H9 (cell line): ENCODE measurements at regions not wholly inside any gene's neighbourhood (a gene's known extent, or its start where the extent isn't known, plus 50 kb on each side); places are given as distances from the start of the nearest gene placed in this dataset.

ENCODE experiments used
- DNase-seq: peaks from one replicate; pipeline ENCODE4 v3.0.0-alpha.2; 2017
- H2AFZ ChIP-seq: one replicate; pipeline ENCODE4 v1.6.1; 2013; ENCODE audit warnings: mild to moderate bottlenecking, low read length, control low read depth, moderate library complexity
- H2AK5ac ChIP-seq: 2 replicates; pipeline ENCODE4 v1.6.1; 2013; ENCODE audit warnings: low read length, control low read depth, mixed read lengths; ENCODE audit not compliant: insufficient read length
- H2BK120ac ChIP-seq: one replicate; pipeline ENCODE4 v1.6.1; 2013; ENCODE audit warnings: low read depth, mild to moderate bottlenecking, low read length, control low read depth, inconsistent platforms; ENCODE audit not compliant: poor library complexity, severe bottlenecking
- H2BK12ac ChIP-seq: 2 replicates; pipeline ENCODE4 v1.6.1; 2013; ENCODE audit warnings: low read length, control low read depth, mixed read lengths, low read depth; ENCODE audit not compliant: insufficient read length
- H2BK15ac ChIP-seq: 2 replicates; pipeline ENCODE4 v1.6.1; 2013; ENCODE audit warnings: low read depth, low read length, control low read depth
- H2BK20ac ChIP-seq: one replicate; pipeline ENCODE4 v1.6.1; 2013; ENCODE audit warnings: low read depth, mild to moderate bottlenecking, low read length, control low read depth, inconsistent platforms; ENCODE audit not compliant: poor library complexity, severe bottlenecking
- H2BK5ac ChIP-seq: 2 replicates; pipeline ENCODE4 v1.6.1; 2013; ENCODE audit warnings: low read length, control low read depth, mixed read lengths; ENCODE audit not compliant: insufficient read length
- H3K14ac ChIP-seq: 2 replicates; pipeline ENCODE4 v1.6.1; 2013; ENCODE audit warnings: low read length, control low read depth; ENCODE audit not compliant: insufficient read depth
- H3K18ac ChIP-seq: 2 replicates; pipeline ENCODE4 v1.6.1; 2013; ENCODE audit warnings: low read depth, mild to moderate bottlenecking, mixed read lengths, low read length, control low read depth; ENCODE audit not compliant: insufficient read length
- H3K23ac ChIP-seq: 2 replicates; pipeline ENCODE4 v1.6.1; 2013; ENCODE audit warnings: low read length, control low read depth, mixed read lengths, low read depth; ENCODE audit not compliant: insufficient read length
- H3K23me2 ChIP-seq: 2 replicates; pipeline ENCODE4 v1.6.1; 2013; ENCODE audit warnings: low read depth, mild to moderate bottlenecking, mixed read lengths, low read length, control low read depth; ENCODE audit not compliant: insufficient read length, poor library complexity, severe bottlenecking
- H3K27ac ChIP-seq: 2 replicates; pipeline ENCODE4 v1.5.1; 2013; ENCODE audit warnings: low read length, control low read depth, mixed read lengths, low read depth; ENCODE audit not compliant: insufficient read length
- H3K27me3 ChIP-seq: 2 replicates; pipeline ENCODE4 v1.6.1; 2013; ENCODE audit warnings: low read length, control low read depth, inconsistent platforms; ENCODE audit not compliant: insufficient read depth
- H3K4ac ChIP-seq: 2 replicates; pipeline ENCODE4 v1.6.1; 2013; ENCODE audit warnings: low read depth, mild to moderate bottlenecking, control low read depth, inconsistent platforms, low read length, moderate library complexity
- H3K4me1 ChIP-seq: 2 replicates; pipeline ENCODE4 v1.6.1; 2013; ENCODE audit warnings: low read length, control low read depth, inconsistent platforms; ENCODE audit not compliant: insufficient read depth
- H3K4me2 ChIP-seq: 2 replicates; pipeline ENCODE4 v1.6.1; 2013; ENCODE audit warnings: low read length, control low read depth, mixed read lengths; ENCODE audit not compliant: insufficient read length, insufficient read depth
- H3K56ac ChIP-seq: 2 replicates; pipeline ENCODE4 v1.6.1; 2013; ENCODE audit warnings: low read depth, mild to moderate bottlenecking, mixed read lengths, low read length, control low read depth; ENCODE audit not compliant: insufficient read length
- H3K79me1 ChIP-seq: 2 replicates; pipeline ENCODE4 v1.6.1; 2013; ENCODE audit warnings: low read depth, mild to moderate bottlenecking, moderate library complexity, low read length, control low read depth, inconsistent platforms; ENCODE audit not compliant: insufficient read depth, poor library complexity, severe bottlenecking
- H3K79me2 ChIP-seq: 2 replicates; pipeline ENCODE4 v1.6.1; 2013; ENCODE audit warnings: low read length, control low read depth, inconsistent platforms; ENCODE audit not compliant: insufficient read depth
- H3K9ac ChIP-seq: 2 replicates; pipeline ENCODE4 v1.6.1; 2013; ENCODE audit warnings: low read length, control low read depth, mixed read lengths; ENCODE audit not compliant: insufficient read length; ENCODE audit errors: extremely low read depth
- H3K9me3 ChIP-seq: one replicate; pipeline ENCODE4 v1.6.1; 2013; ENCODE audit warnings: low read depth, low read length, inconsistent platforms; ENCODE audit not compliant: control insufficient read depth
- H3T11ph ChIP-seq: one replicate; pipeline ENCODE4 v1.6.1; 2013; ENCODE audit warnings: mild to moderate bottlenecking, low read length, control low read depth, inconsistent platforms
- H4K20me1 ChIP-seq: one replicate; pipeline ENCODE4 v1.6.1; 2013; ENCODE audit not compliant: control insufficient read depth, insufficient read length, insufficient read depth
- H4K5ac ChIP-seq: 2 replicates; pipeline ENCODE4 v1.6.1; 2013; ENCODE audit warnings: low read depth, mild to moderate bottlenecking, mixed read lengths, low read length, control low read depth; ENCODE audit not compliant: insufficient read length
- H4K8ac ChIP-seq: replicated peaks from 2 replicates; pipeline ENCODE4 v1.6.1; 2013; ENCODE audit warnings: low read length, control low read depth, mixed read lengths, low read depth; ENCODE audit not compliant: insufficient read length
- H4K91ac ChIP-seq: 2 replicates; pipeline ENCODE4 v1.6.1; 2013; ENCODE audit warnings: low read depth, mild to moderate bottlenecking, moderate library complexity, mixed read lengths, low read length, control low read depth; ENCODE audit not compliant: insufficient read length
- H3K27ac Mint-ChIP-seq, 3 experiments: 2 replicates in 2 of 3; 3 replicates in 1 of 3; pipeline ENCODE4 v1.8.0; 2020 to 2021; ENCODE audit warnings: mixed read lengths in 3 of 3, mild to moderate bottlenecking in 1 of 3, moderate library complexity in 1 of 3
- H3K27me3 Mint-ChIP-seq: 2 replicates; pipeline ENCODE4 v1.8.0; 2021; ENCODE audit warnings: low read depth, mild to moderate bottlenecking, moderate library complexity, mixed read lengths
- H3K36me3 Mint-ChIP-seq, 3 experiments: 2 replicates in 2 of 3; 3 replicates in 1 of 3; pipeline ENCODE4 v1.8.0; 2020 to 2021; ENCODE audit warnings: low read depth in 3 of 3, mixed read lengths in 3 of 3; ENCODE audit not compliant: insufficient read depth in 1 of 3
- H3K4me1 Mint-ChIP-seq, 2 experiments: 2 replicates each; pipeline ENCODE4 v1.8.0; 2020; ENCODE audit warnings: mixed read lengths in 2 of 2
- H3K4me3 Mint-ChIP-seq, 2 experiments: 2 replicates in 1 of 2; 3 replicates in 1 of 2; pipeline ENCODE4 v1.8.0; 2020 to 2021; ENCODE audit warnings: mild to moderate bottlenecking in 2 of 2, mixed read lengths in 2 of 2, moderate library complexity in 1 of 2
- H3K9me3 Mint-ChIP-seq, 2 experiments: 2 replicates in 1 of 2; 3 replicates in 1 of 2; pipeline ENCODE4 v1.8.0; 2020; ENCODE audit warnings: mild to moderate bottlenecking in 2 of 2, mixed read lengths in 2 of 2, moderate library complexity in 1 of 2
- CTCF ChIP-seq: fragments of 200-600 bp; sonication (generic); conservative IDR thresholded peaks from 3 replicates; pipeline ENCODE4 v1.8.0; 2021; ENCODE audit warnings: antibody characterized with exemption, mild to moderate bottlenecking
- WGBS: extraction: QIAGEN DNeasy Blood & Tissue Kit; methylation state at CpG from one replicate; pipeline ENCODE4 v1.1.7; 2013; ENCODE audit warnings: missing lambda C conversion rate, low lambda C conversion rate, mixed read lengths; ENCODE audit not compliant: insufficient read length; ENCODE audit errors: extremely low coverage; 5-methylcytosine and 5-hydroxymethylcytosine counted together

- Mint-ChIP-seq H3K27me3 (no peaks in the 10 kb centered on the region), H3K4me1 (peaks cover 3 to 4% of the 10 kb centered on the region in 2 experiments; a peak in 3 of 4 replicates), H3K4me3 (no peak overlapping the region), H3K9me3 (peaks cover 3% of the 10 kb centered on the region in 2 experiments; a peak in 4 of 5 replicates), H3K27ac (no peak overlapping the region), H3K36me3 (peaks cover 0 to 4% (median 3%) of the 10 kb centered on the region in 3 experiments; a peak in 3 of 7 replicates)
- Histone ChIP-seq H3K27ac (no peak overlapping the region), H2BK120ac (no peak overlapping the region), H3K23ac (peak overlapping the region; percentile 5), H3K79me2 (no peaks in the 10 kb centered on the region), H3K4me1 (no peaks in the 10 kb centered on the region), H3K18ac (no peak overlapping the region), H3K56ac (no peak overlapping the region), H2BK5ac (no peak overlapping the region), H3K14ac (no peak overlapping the region), H3T11ph (no peak overlapping the region), H4K5ac (no peak overlapping the region), H3K4me2 (no peak overlapping the region), H2BK12ac (no peak overlapping the region), H3K9ac (no peak overlapping the region), H3K79me1 (no peaks in the 10 kb centered on the region), H2AK5ac (no peak overlapping the region), H2BK20ac (no peak overlapping the region), H4K91ac (no peak overlapping the region), H3K27me3 (no peaks in the 10 kb centered on the region), H3K23me2 (no peaks in the 10 kb centered on the region), H2BK15ac (no peak overlapping the region), H3K4ac (no peak overlapping the region), H3K9me3 (no peaks in the 10 kb centered on the region), H4K8ac (no peak overlapping the region), H4K20me1 (no peaks in the 10 kb centered on the region), H2AFZ (no peak overlapping the region)
- WGBS: no CpG with 5 or more reads among the region's 2 CpGs
- no peak for TF ChIP-seq CTCF
- DNase-seq: no peak
These were observed 326.5 kb upstream of the PRR16 start for GRCh38 chr5:120137582-120137981.
